SK-N-SH (cell line): ENCODE measurements at regions not wholly inside any gene's neighbourhood (a gene's known extent, or its start where the extent isn't known, plus 50 kb on each side); places are given as distances from the start of the nearest gene placed in this dataset.
"Not testable (repeated sequence)": the region's sequence is repeated elsewhere in the genome, so short reads cannot be mapped to it uniquely, and the experiment has no call there.

Source experiments
- CTCF ChIA-PET: fragments of 300-600, 350-600 bp; formaldehyde crosslinking; extraction: SDS; loops from one replicate; lab custom pipeline; 2021; lab: Yijun Ruan, JAX
- POLR2A ChIA-PET: fragments of 350-600 bp; sonication (Branson Sonifier 250); formaldehyde crosslinking; extraction: SDS; loops from one replicate; lab custom pipeline; 2020; ENCODE audit warnings: antibody characterized with exemption, inconsistent platforms; lab: Yijun Ruan, JAX
- DNase-seq: peaks from one replicate; pipeline ENCODE4 v3.0.0; 2012
- H2AFZ ChIP-seq: fragments of 200-600 bp; sonication (generic); 2 replicates; pipeline ENCODE4 v1.8.1; 2016; ENCODE audit warnings: antibody characterized with exemption, mild to moderate bottlenecking, low read depth
- H3F3A ChIP-seq: fragments of 200-600 bp; sonication (generic); replicated peaks from 2 replicates; pipeline ENCODE3; 2016; ENCODE audit warnings: antibody characterized with exemption, mild to moderate bottlenecking; ENCODE audit not compliant: insufficient read depth
- H3K27ac ChIP-seq, 2 experiments: fragments of 200-500 bp in 1 of 2; fragments of 200-600 bp in 1 of 2; sonication (Bioruptor generic) in 1 of 2; sonication (generic), shearing (Covaris generic) in 1 of 2; 2 replicates each; pipeline versions ENCODE4 v1.5.1 to v1.6.1; 2014 to 2016; ENCODE audit warnings: low read depth in 2 of 2, inconsistent platforms in 1 of 2, low read length in 1 of 2, mild to moderate bottlenecking in 1 of 2, mixed read lengths in 1 of 2
- H3K27me3 ChIP-seq: fragments of 200-600 bp; sonication (generic), shearing (Covaris generic); 2 replicates; pipeline ENCODE4 v1.6.1; 2016; ENCODE audit warnings: mixed run types; ENCODE audit not compliant: insufficient read depth
- H3K36me3 ChIP-seq, 2 experiments: fragments of 200-500 bp in 1 of 2; fragments of 200-600 bp in 1 of 2; sonication (Bioruptor generic) in 1 of 2; sonication (generic) in 1 of 2; replicated peaks in 1 of 2; 2 replicates each; pipeline versions ENCODE3 to v1.5.1; 2014 to 2016; ENCODE audit warnings: low read length in 1 of 2, mild to moderate bottlenecking in 1 of 2; ENCODE audit not compliant: insufficient read depth in 2 of 2, control insufficient read depth in 1 of 2
- H3K4me1 ChIP-seq, 2 experiments: fragments of 200-500 bp in 1 of 2; fragments of 200-600 bp in 1 of 2; sonication (Bioruptor generic) in 1 of 2; sonication (generic), shearing (Covaris generic) in 1 of 2; 2 replicates each; pipeline versions ENCODE4 v1.5.1 to v1.6.1; 2014 to 2016; ENCODE audit warnings: low read depth in 1 of 2, low read length in 1 of 2, mixed run types in 1 of 2; ENCODE audit not compliant: insufficient read depth in 2 of 2, control insufficient read depth in 1 of 2
- H3K4me2 ChIP-seq: fragments of 200-600 bp; sonication (generic), shearing (Covaris generic); 2 replicates; pipeline ENCODE4 v1.6.1; 2017; ENCODE audit warnings: mixed run types
- H3K4me3 ChIP-seq, 2 experiments: fragments of 200-500 bp in 1 of 2; fragments of 200-600 bp in 1 of 2; sonication (Bioruptor generic) in 1 of 2; sonication (generic), shearing (Covaris generic) in 1 of 2; 2 replicates each; pipeline versions ENCODE4 v1.5.1 to v1.8.1; 2014 to 2016; ENCODE audit warnings: low read depth in 2 of 2, inconsistent platforms in 1 of 2, low read length in 1 of 2, mild to moderate bottlenecking in 1 of 2, mixed read lengths in 1 of 2, moderate library complexity in 1 of 2
- H3K79me2 ChIP-seq: fragments of 200-600 bp; sonication (generic); 2 replicates; pipeline ENCODE4 v1.8.1; 2017; ENCODE audit warnings: mild to moderate bottlenecking; ENCODE audit not compliant: insufficient read depth
- H3K9ac ChIP-seq: fragments of 200-600 bp; sonication (generic); 2 replicates; pipeline ENCODE4 v1.6.1; 2017; ENCODE audit warnings: mixed run types
- H3K9me2 ChIP-seq: fragments of 200-600 bp; sonication (generic); 2 replicates; pipeline ENCODE4 v1.6.1; 2017; ENCODE audit warnings: mixed run types
- H3K9me3 ChIP-seq: fragments of 200-600 bp; sonication (generic); 2 replicates; pipeline ENCODE4 v1.6.1; 2017; ENCODE audit warnings: mixed run types, mild to moderate bottlenecking, moderate library complexity
- H4K20me1 ChIP-seq: fragments of 200-600 bp; sonication (generic); 2 replicates; pipeline ENCODE4 v1.6.1; 2017; ENCODE audit warnings: mild to moderate bottlenecking, mixed run types; ENCODE audit not compliant: insufficient read depth
- CHD2 ChIP-seq: fragments of 150-350 bp; IDR thresholded peaks from 2 replicates; pipeline ENCODE4 v1.6.1; 2018; ENCODE audit warnings: low read length; ENCODE audit not compliant: partially characterized antibody
- CTCF ChIP-seq: fragments of 200-600 bp; sonication (generic); IDR thresholded peaks from 2 replicates; pipeline ENCODE4 v1.6.1; 2017; ENCODE audit warnings: antibody characterized with exemption, mild to moderate bottlenecking, moderate library complexity
- EP300 ChIP-seq, 2 experiments: IDR thresholded peaks; 2 replicates each; pipeline versions ENCODE4 v1.4.0 to v1.6.1; 2012; ENCODE audit warnings: borderline replicate concordance in 1 of 2, low read depth in 1 of 2, low read length in 1 of 2
- EZH2phosphoT487 ChIP-seq: fragments of 200-600 bp; sonication (generic); IDR thresholded peaks from 2 replicates; pipeline ENCODE4 v1.6.1; 2017; ENCODE audit warnings: low read depth, mixed run types, mild to moderate bottlenecking, antibody characterized with exemption, moderate library complexity, borderline replicate concordance
- MAX ChIP-seq: IDR thresholded peaks from 2 replicates; pipeline ENCODE4 v1.4.0; 2012; ENCODE audit warnings: low read depth
- MXI1 ChIP-seq: IDR thresholded peaks from 2 replicates; pipeline ENCODE4 v1.6.1; 2012; ENCODE audit warnings: mild to moderate bottlenecking, low read depth, low read length, improper control_type of control experiment
- RAD21 ChIP-seq: IDR thresholded peaks from 2 replicates; pipeline ENCODE4 v1.6.1; 2012; ENCODE audit warnings: mild to moderate bottlenecking, low read length
- TCF12 ChIP-seq: IDR thresholded peaks from 2 replicates; pipeline ENCODE4 v1.4.0; 2012
- USF1 ChIP-seq: IDR thresholded peaks from 2 replicates; pipeline ENCODE4 v1.4.0; 2012; ENCODE audit warnings: low read depth, borderline replicate concordance
- YY1 ChIP-seq: IDR thresholded peaks from 2 replicates; pipeline ENCODE4 v1.4.0; 2012; ENCODE audit warnings: low read depth, mild to moderate bottlenecking
- WGBS: methylation state at CpG from one replicate; pipeline ENCODE4 v1.1.6; 2017; ENCODE audit warnings: low lambda C conversion rate; 5-methylcytosine and 5-hydroxymethylcytosine counted together

- Histone ChIP-seq H3K4me2 (no peak overlapping the region), H3K9ac (no peak overlapping the region), H3K79me2 (no peaks in the 10 kb centered on the region), H3K36me3 (no peaks in the 10 kb centered on the region), H3K9me2 (no peaks in the 10 kb centered on the region), H3K9me3 (no peaks in the 10 kb centered on the region), H3K27me3 (no peaks in the 10 kb centered on the region), H3F3A (no peaks in the 10 kb centered on the region), H3K4me3 (no peak overlapping the region), H3K4me1 (no peaks in the 10 kb centered on the region), H2AFZ (no peak overlapping the region), H3K27ac (no peak overlapping the region), H4K20me1 (no peaks in the 10 kb centered on the region)
- ChIA-PET POLR2A (no interaction called here), CTCF (interaction anchor here (1.4 kb wide), 1 partner anchor 69 kb away, joined by 6 read pairs; no protein-coding TSS in a partner anchor)
- WGBS = 69% methylated on average over 4 of the region's 4 CpGs
- TF ChIP-seq YY1 (no peak), EZH2phosphoT487 (no peak), EP300 (IDR thresholded peaks at IDR 0.05; ENCODE audit: borderline replicate concordance in 1 of 2, low read depth in 1 of 2, low read length in 1 of 2) (no peak), CHD2 (no peak), CTCF (no peak), TCF12 (no peak), USF1 (no peak), RAD21 (no peak)
- DNase-seq = no peak
Measured at GRCh38 chr13:61884830-61885229, 469.2 kb upstream of the PCDH20 start.

- no peaks in the 10 kb centered on the region for H3F3A ChIP-seq
- TF ChIP-seq EZH2phosphoT487 (no peak), USF1 (no peak), RAD21 (peak; percentile 14; the same call in 1 of the 2 replicates), MXI1 (no peak), MAX (no peak), CTCF (peak; percentile 67)
- TF ChIP-seq, all 33 proteins: peak for 2
- H3K4me3 ChIP-seq = no peak overlapping the region
- peak; percentile 24 for DNase-seq
- H3K27ac ChIP-seq = no peak overlapping the region
- H2AFZ ChIP-seq = no peak overlapping the region
- no peak overlapping the region for H3K9ac ChIP-seq
- no peaks in the 10 kb centered on the region for H4K20me1 ChIP-seq
- no peak overlapping the region for H3K4me2 ChIP-seq
- no peaks in the 10 kb centered on the region for H3K9me3 ChIP-seq
- ChIA-PET CTCF (interaction anchor here (0.6 to 2.2 kb wide), 11 partner anchors 8 to 73 kb away, joined by 3 to 12 read pairs (median 3); no protein-coding TSS in a partner anchor), POLR2A (no interaction called here)
- no peaks in the 10 kb centered on the region for H3K27me3 ChIP-seq
- H3K9me2 ChIP-seq = no peaks in the 10 kb centered on the region
- no peaks in the 10 kb centered on the region for H3K79me2 ChIP-seq
- no peaks in the 10 kb centered on the region for H3K4me1 ChIP-seq
- 37% methylated on average over 3 of the region's 3 CpGs for WGBS
- no peaks in the 10 kb centered on the region for H3K36me3 ChIP-seq
Measured at GRCh38 chr13:61880578-61881283, 465.1 kb upstream of the PCDH20 start.

- H3K9me3 ChIP-seq, H4K20me1 ChIP-seq, H3K9me2 ChIP-seq, H3K4me2 ChIP-seq, H3K9ac ChIP-seq, H3K27ac ChIP-seq, CTCF ChIA-PET, H3K27me3 ChIP-seq, H3K4me1 ChIP-seq, H3F3A ChIP-seq, H2AFZ ChIP-seq, H3K36me3 ChIP-seq, H3K4me3 ChIP-seq, DNase-seq, POLR2A ChIA-PET, H3K79me2 ChIP-seq: not testable (repeated sequence)
- 8% methylated on average over 2 of the region's 4 CpGs for WGBS
Measured at GRCh38 chr13:61878565-61878964, 462.9 kb upstream of the PCDH20 start.
